ENCODE measurements at regions not wholly inside any gene's neighbourhood (a gene's known extent, or its start where the extent isn't known, plus 50 kb on each side); places are given as distances from the start of the nearest gene placed in this dataset.

- DNase-seq (ENCODE audit: low read depth) = no peak
- no peak for TF ChIP-seq CTCF (IDR thresholded peaks at IDR 0.05; ENCODE audit: low read depth, low read length, missing control alignments)
- H3K4me3 ChIP-seq (ENCODE audit: low read depth, low read length) = no peak overlapping the region
Measured at GRCh38 chr17:13334374-13334773, 267.4 kb downstream of the HS3ST3A1 start.

- no peak for TF ChIP-seq CTCF (IDR thresholded peaks at IDR 0.05; ENCODE audit: low read depth, low read length, missing control alignments)
- no peak for DNase-seq (ENCODE audit: low read depth)
- no peak overlapping the region for H3K4me3 ChIP-seq (ENCODE audit: low read depth, low read length)
Measured at GRCh38 chr17:13333661-13334060, 268.1 kb downstream of the HS3ST3A1 start.

GRCh38 chr17:13332207-13332606, 269.5 kb downstream of the HS3ST3A1 start:
- DNase-seq (ENCODE audit: low read depth) = no peak
- no peak overlapping the region for H3K4me3 ChIP-seq (ENCODE audit: low read depth, low read length)
- no peak for TF ChIP-seq CTCF (IDR thresholded peaks at IDR 0.05; ENCODE audit: low read depth, low read length, missing control alignments)

- no peak for DNase-seq (ENCODE audit: low read depth)
- no peak overlapping the region for H3K4me3 ChIP-seq (ENCODE audit: low read depth, low read length)
- no peak for TF ChIP-seq CTCF (IDR thresholded peaks at IDR 0.05; ENCODE audit: low read depth, low read length, missing control alignments)
Measured at GRCh38 chr17:13329421-13329820, 272.3 kb downstream of the HS3ST3A1 start.

GRCh38 chr17:13323990-13324389, 277.7 kb downstream of the HS3ST3A1 start:
- DNase-seq (ENCODE audit: low read depth) = no peak
- TF ChIP-seq CTCF (IDR thresholded peaks at IDR 0.05; ENCODE audit: low read depth, low read length, missing control alignments) = no peak
- H3K4me3 ChIP-seq (ENCODE audit: low read depth, low read length) = no peak overlapping the region

GRCh38 chr17:13321951-13322701, 279.6 kb downstream of the HS3ST3A1 start:
- no peak for TF ChIP-seq CTCF (IDR thresholded peaks at IDR 0.05; ENCODE audit: low read depth, low read length, missing control alignments)
- H3K4me3 ChIP-seq (ENCODE audit: low read depth, low read length) = no peak overlapping the region
- no peak for DNase-seq (ENCODE audit: low read depth)

Measured in GM12864 (cell line).